Neuronal stem cell (in vitro differentiated cells): ENCODE measurements at regions not wholly inside any gene's neighbourhood (a gene's known extent, or its start where the extent isn't known, plus 50 kb on each side); places are given as distances from the start of the nearest gene placed in this dataset.

Experiments
- DNase-seq: peaks from one replicate; pipeline ENCODE4 v3.0.0-alpha.2; 2013; ENCODE audit warnings: low spot score
- H2AFZ ChIP-seq: one replicate; pipeline ENCODE4 v1.6.1; 2013; ENCODE audit warnings: mild to moderate bottlenecking, low read length, inconsistent platforms
- H2AK5ac ChIP-seq: 2 replicates; pipeline ENCODE4 v1.6.1; 2013; ENCODE audit warnings: low read depth, mild to moderate bottlenecking, inconsistent platforms, low read length, moderate library complexity, mixed read lengths
- H2BK120ac ChIP-seq: 2 replicates; pipeline ENCODE4 v1.6.1; 2013; ENCODE audit warnings: low read depth, mild to moderate bottlenecking, inconsistent platforms, low read length, moderate library complexity, mixed read lengths
- H2BK12ac ChIP-seq: one replicate; pipeline ENCODE4 v1.6.1; 2013; ENCODE audit warnings: low read length, inconsistent platforms
- H2BK15ac ChIP-seq: 2 replicates; pipeline ENCODE4 v1.6.1; 2013; ENCODE audit warnings: mild to moderate bottlenecking, low read length, inconsistent platforms, mixed read lengths
- H2BK5ac ChIP-seq: one replicate; pipeline ENCODE4 v1.6.1; 2013; ENCODE audit warnings: inconsistent platforms, mild to moderate bottlenecking, low read length, moderate library complexity
- H3K14ac ChIP-seq: one replicate; pipeline ENCODE4 v1.6.1; 2013; ENCODE audit warnings: low read length, inconsistent platforms
- H3K18ac ChIP-seq: 2 replicates; pipeline ENCODE4 v1.6.1; 2013; ENCODE audit warnings: low read length, inconsistent platforms
- H3K23ac ChIP-seq: 2 replicates; pipeline ENCODE4 v1.6.1; 2013; ENCODE audit warnings: low read depth, mild to moderate bottlenecking, mixed read lengths, low read length, inconsistent platforms; ENCODE audit not compliant: poor library complexity
- H3K27ac ChIP-seq: replicated peaks from 3 replicates; pipeline ENCODE4 v1.5.1; 2013; ENCODE audit warnings: low read length, inconsistent platforms
- H3K27me3 ChIP-seq, 3 experiments: 2 replicates each; pipeline ENCODE4 v1.6.1; 2013; ENCODE audit warnings: low read length in 3 of 3, mild to moderate bottlenecking in 2 of 3, inconsistent platforms in 1 of 3, low read depth in 1 of 3, mixed read lengths in 1 of 3, moderate library complexity in 1 of 3; ENCODE audit not compliant: control insufficient read depth in 3 of 3, insufficient read depth in 3 of 3
- H3K36me3 ChIP-seq, 2 donors: replicated peaks in 1 of 2; 2 replicates each; pipeline ENCODE4 v1.6.1; 2013; ENCODE audit warnings: low read length in 2 of 2; ENCODE audit not compliant: control insufficient read depth in 2 of 2, insufficient read depth in 2 of 2
- H3K4ac ChIP-seq: 2 replicates; pipeline ENCODE4 v1.6.1; 2013; ENCODE audit warnings: inconsistent platforms, mild to moderate bottlenecking, low read length, moderate library complexity
- H3K4me1 ChIP-seq, 2 donors: 1 replicate in 1 of 2; 2 replicates in 1 of 2; pipeline ENCODE4 v1.6.1; 2013; ENCODE audit warnings: low read length in 2 of 2, low read depth in 1 of 2; ENCODE audit not compliant: control insufficient read depth in 2 of 2, insufficient read depth in 1 of 2
- H3K4me2 ChIP-seq: one replicate; pipeline ENCODE4 v1.6.1; 2013; ENCODE audit warnings: mild to moderate bottlenecking, low read length, inconsistent platforms; ENCODE audit not compliant: insufficient read depth, poor library complexity, severe bottlenecking
- H3K4me3 ChIP-seq, 2 donors: 2 replicates each; pipeline ENCODE4 v1.5.1; 2013; ENCODE audit warnings: low read length in 2 of 2, mild to moderate bottlenecking in 2 of 2, inconsistent platforms in 1 of 2, moderate library complexity in 1 of 2
- H3K79me1 ChIP-seq: one replicate; pipeline ENCODE4 v1.6.1; 2013; ENCODE audit warnings: low read depth, mild to moderate bottlenecking, inconsistent platforms, low read length, moderate library complexity
- H3K9ac ChIP-seq: one replicate; pipeline ENCODE4 v1.6.1; 2013; ENCODE audit warnings: mild to moderate bottlenecking, low read depth, low read length, inconsistent platforms; ENCODE audit not compliant: poor library complexity
- H3K9me3 ChIP-seq, 2 donors: replicated peaks in 1 of 2; 2 replicates each; pipeline versions ENCODE3 to v1.6.1; 2013; ENCODE audit warnings: low read length in 2 of 2, mild to moderate bottlenecking in 2 of 2, inconsistent platforms in 1 of 2, low read depth in 1 of 2, mixed read lengths in 1 of 2, moderate library complexity in 1 of 2; ENCODE audit not compliant: control insufficient read depth in 2 of 2, insufficient read depth in 1 of 2
- H4K8ac ChIP-seq: one replicate; pipeline ENCODE4 v1.6.1; 2013; ENCODE audit warnings: low read depth, mild to moderate bottlenecking, inconsistent platforms, low read length, moderate library complexity
- H4K91ac ChIP-seq: one replicate; pipeline ENCODE4 v1.6.1; 2013; ENCODE audit warnings: low read length, low read depth, mild to moderate bottlenecking, inconsistent platforms; ENCODE audit not compliant: poor library complexity
- WGBS, 2 donors: extraction: QIAGEN DNeasy Blood & Tissue Kit; methylation state at CpG; one replicate each; pipeline ENCODE4 v1.1.7; 2013; ENCODE audit warnings: missing lambda C conversion rate in 2 of 2, mixed read lengths in 1 of 2; ENCODE audit not compliant: insufficient read length in 2 of 2, insufficient replicate concordance in 1 of 2; ENCODE audit errors: extremely low coverage in 2 of 2; 5-methylcytosine and 5-hydroxymethylcytosine counted together

- H3K27ac ChIP-seq = no peak overlapping the region
- H3K14ac ChIP-seq = no peak overlapping the region
- no peaks in the 10 kb centered on the region for H3K27me3 ChIP-seq
- no peak overlapping the region for H2BK120ac ChIP-seq
- no peak overlapping the region for H3K4me3 ChIP-seq
- no peak overlapping the region for H3K9ac ChIP-seq
- H2AK5ac ChIP-seq = no peak overlapping the region
- H2AFZ ChIP-seq = no peak overlapping the region
- no peak overlapping the region for H3K23ac ChIP-seq
- no peaks in the 10 kb centered on the region for H3K36me3 ChIP-seq
- no peak overlapping the region for H2BK5ac ChIP-seq
- H2BK12ac ChIP-seq = no peak overlapping the region
- DNase-seq = no peak
- H3K4ac ChIP-seq = no peak overlapping the region
- no peak overlapping the region for H3K4me2 ChIP-seq
- H3K79me1 ChIP-seq = no peaks in the 10 kb centered on the region
- no peaks in the 10 kb centered on the region for H3K4me1 ChIP-seq
- no peak overlapping the region for H4K91ac ChIP-seq
- no peaks in the 10 kb centered on the region for H3K9me3 ChIP-seq
- no peak overlapping the region for H4K8ac ChIP-seq
- WGBS, 2 donors = no CpG with 5 or more reads among the region's 2 CpGs
- no peak overlapping the region for H2BK15ac ChIP-seq
- H3K18ac ChIP-seq = no peak overlapping the region
Measured at GRCh38 chr18:75775121-75775520, 347.6 kb upstream of the SMIM21 start.

GRCh38 chr18:75773618-75774017 lies 346.1 kb upstream of the SMIM21 start:
- Histone ChIP-seq H2BK5ac (no peak overlapping the region), H3K9me3 (no peaks in the 10 kb centered on the region), H3K23ac (no peak overlapping the region), H3K4me2 (no peak overlapping the region), H3K36me3 (no peaks in the 10 kb centered on the region), H3K27me3 (no peaks in the 10 kb centered on the region), H2BK12ac (no peak overlapping the region), H3K4me1 (no peaks in the 10 kb centered on the region), H3K27ac (no peak overlapping the region), H2BK15ac (no peak overlapping the region), H2AK5ac (no peak overlapping the region), H4K8ac (no peak overlapping the region), H3K14ac (no peak overlapping the region), H2BK120ac (no peak overlapping the region), H3K18ac (no peak overlapping the region), H3K9ac (no peak overlapping the region), H3K4me3 (no peak overlapping the region), H2AFZ (no peak overlapping the region), H3K4ac (no peak overlapping the region), H3K79me1 (no peaks in the 10 kb centered on the region), H4K91ac (no peak overlapping the region)
- no CpG with 5 or more reads among the region's 3 CpGs for WGBS, 2 donors
- no peak for DNase-seq

- no peak overlapping the region for H3K4ac ChIP-seq
- H3K23ac ChIP-seq = no peak overlapping the region
- no peak overlapping the region for H2AK5ac ChIP-seq
- H3K18ac ChIP-seq = no peak overlapping the region
- H3K9me3 ChIP-seq = no peaks in the 10 kb centered on the region
- no peak overlapping the region for H3K4me2 ChIP-seq
- H2BK5ac ChIP-seq = no peak overlapping the region
- no peak overlapping the region for H3K4me3 ChIP-seq
- no peak overlapping the region for H2BK15ac ChIP-seq
- no peaks in the 10 kb centered on the region for H3K27me3 ChIP-seq
- no peaks in the 10 kb centered on the region for H3K36me3 ChIP-seq
- H2BK12ac ChIP-seq = no peak overlapping the region
- H3K14ac ChIP-seq = no peak overlapping the region
- H2AFZ ChIP-seq = no peak overlapping the region
- no peak overlapping the region for H3K27ac ChIP-seq
- no peak for DNase-seq
- H2BK120ac ChIP-seq = no peak overlapping the region
- no CpG with 5 or more reads among the region's 2 CpGs for WGBS, 2 donors
- H3K79me1 ChIP-seq = no peaks in the 10 kb centered on the region
- peaks cover 0 to 2% of the 10 kb centered on the region in 2 donors for H3K4me1 ChIP-seq
- no peak overlapping the region for H4K91ac ChIP-seq
- H4K8ac ChIP-seq = no peak overlapping the region
- H3K9ac ChIP-seq = no peak overlapping the region
Measured at GRCh38 chr18:75762758-75763157, 335.3 kb upstream of the SMIM21 start.

GRCh38 chr18:75760208-75760607 lies 332.7 kb upstream of the SMIM21 start:
- Histone ChIP-seq H3K4me1 (no peaks in the 10 kb centered on the region), H3K9ac (no peak overlapping the region), H3K27me3 (no peaks in the 10 kb centered on the region), H3K4me3 (no peak overlapping the region), H3K23ac (no peak overlapping the region), H2BK15ac (no peak overlapping the region), H2AFZ (no peak overlapping the region), H3K36me3 (no peaks in the 10 kb centered on the region), H4K91ac (no peak overlapping the region), H3K9me3 (no peaks in the 10 kb centered on the region), H2AK5ac (no peak overlapping the region), H3K14ac (no peak overlapping the region), H2BK5ac (no peak overlapping the region), H3K79me1 (no peaks in the 10 kb centered on the region), H3K4ac (no peak overlapping the region), H2BK12ac (no peak overlapping the region), H3K4me2 (no peak overlapping the region), H3K27ac (no peak overlapping the region), H3K18ac (no peak overlapping the region), H2BK120ac (no peak overlapping the region), H4K8ac (no peak overlapping the region)
- no CpG with 5 or more reads among the region's 1 CpG for WGBS, 2 donors
- DNase-seq = no peak
